H9 (cell line): ENCODE measurements at regions not wholly inside any gene's neighbourhood (a gene's known extent, or its start where the extent isn't known, plus 50 kb on each side); places are given as distances from the start of the nearest gene placed in this dataset.
A peak's percentile ranks its signal among the peaks of the same experiment; 100 is the strongest.

ENCODE experiments used
- DNase-seq: peaks from one replicate; pipeline ENCODE4 v3.0.0-alpha.2; 2017
- H2AFZ ChIP-seq: one replicate; pipeline ENCODE4 v1.6.1; 2013; ENCODE audit warnings: mild to moderate bottlenecking, low read length, control low read depth, moderate library complexity
- H2AK5ac ChIP-seq: 2 replicates; pipeline ENCODE4 v1.6.1; 2013; ENCODE audit warnings: low read length, control low read depth, mixed read lengths; ENCODE audit not compliant: insufficient read length
- H2BK120ac ChIP-seq: one replicate; pipeline ENCODE4 v1.6.1; 2013; ENCODE audit warnings: low read depth, mild to moderate bottlenecking, low read length, control low read depth, inconsistent platforms; ENCODE audit not compliant: poor library complexity, severe bottlenecking
- H2BK12ac ChIP-seq: 2 replicates; pipeline ENCODE4 v1.6.1; 2013; ENCODE audit warnings: low read length, control low read depth, mixed read lengths, low read depth; ENCODE audit not compliant: insufficient read length
- H2BK15ac ChIP-seq: 2 replicates; pipeline ENCODE4 v1.6.1; 2013; ENCODE audit warnings: low read depth, low read length, control low read depth
- H2BK20ac ChIP-seq: one replicate; pipeline ENCODE4 v1.6.1; 2013; ENCODE audit warnings: low read depth, mild to moderate bottlenecking, low read length, control low read depth, inconsistent platforms; ENCODE audit not compliant: poor library complexity, severe bottlenecking
- H2BK5ac ChIP-seq: 2 replicates; pipeline ENCODE4 v1.6.1; 2013; ENCODE audit warnings: low read length, control low read depth, mixed read lengths; ENCODE audit not compliant: insufficient read length
- H3K14ac ChIP-seq: 2 replicates; pipeline ENCODE4 v1.6.1; 2013; ENCODE audit warnings: low read length, control low read depth; ENCODE audit not compliant: insufficient read depth
- H3K18ac ChIP-seq: 2 replicates; pipeline ENCODE4 v1.6.1; 2013; ENCODE audit warnings: low read depth, mild to moderate bottlenecking, mixed read lengths, low read length, control low read depth; ENCODE audit not compliant: insufficient read length
- H3K23ac ChIP-seq: 2 replicates; pipeline ENCODE4 v1.6.1; 2013; ENCODE audit warnings: low read length, control low read depth, mixed read lengths, low read depth; ENCODE audit not compliant: insufficient read length
- H3K23me2 ChIP-seq: 2 replicates; pipeline ENCODE4 v1.6.1; 2013; ENCODE audit warnings: low read depth, mild to moderate bottlenecking, mixed read lengths, low read length, control low read depth; ENCODE audit not compliant: insufficient read length, poor library complexity, severe bottlenecking
- H3K27ac ChIP-seq: 2 replicates; pipeline ENCODE4 v1.5.1; 2013; ENCODE audit warnings: low read length, control low read depth, mixed read lengths, low read depth; ENCODE audit not compliant: insufficient read length
- H3K27me3 ChIP-seq: 2 replicates; pipeline ENCODE4 v1.6.1; 2013; ENCODE audit warnings: low read length, control low read depth, inconsistent platforms; ENCODE audit not compliant: insufficient read depth
- H3K4ac ChIP-seq: 2 replicates; pipeline ENCODE4 v1.6.1; 2013; ENCODE audit warnings: low read depth, mild to moderate bottlenecking, control low read depth, inconsistent platforms, low read length, moderate library complexity
- H3K4me1 ChIP-seq: 2 replicates; pipeline ENCODE4 v1.6.1; 2013; ENCODE audit warnings: low read length, control low read depth, inconsistent platforms; ENCODE audit not compliant: insufficient read depth
- H3K4me2 ChIP-seq: 2 replicates; pipeline ENCODE4 v1.6.1; 2013; ENCODE audit warnings: low read length, control low read depth, mixed read lengths; ENCODE audit not compliant: insufficient read length, insufficient read depth
- H3K56ac ChIP-seq: 2 replicates; pipeline ENCODE4 v1.6.1; 2013; ENCODE audit warnings: low read depth, mild to moderate bottlenecking, mixed read lengths, low read length, control low read depth; ENCODE audit not compliant: insufficient read length
- H3K79me1 ChIP-seq: 2 replicates; pipeline ENCODE4 v1.6.1; 2013; ENCODE audit warnings: low read depth, mild to moderate bottlenecking, moderate library complexity, low read length, control low read depth, inconsistent platforms; ENCODE audit not compliant: insufficient read depth, poor library complexity, severe bottlenecking
- H3K79me2 ChIP-seq: 2 replicates; pipeline ENCODE4 v1.6.1; 2013; ENCODE audit warnings: low read length, control low read depth, inconsistent platforms; ENCODE audit not compliant: insufficient read depth
- H3K9ac ChIP-seq: 2 replicates; pipeline ENCODE4 v1.6.1; 2013; ENCODE audit warnings: low read length, control low read depth, mixed read lengths; ENCODE audit not compliant: insufficient read length; ENCODE audit errors: extremely low read depth
- H3K9me3 ChIP-seq: one replicate; pipeline ENCODE4 v1.6.1; 2013; ENCODE audit warnings: low read depth, low read length, inconsistent platforms; ENCODE audit not compliant: control insufficient read depth
- H3T11ph ChIP-seq: one replicate; pipeline ENCODE4 v1.6.1; 2013; ENCODE audit warnings: mild to moderate bottlenecking, low read length, control low read depth, inconsistent platforms
- H4K20me1 ChIP-seq: one replicate; pipeline ENCODE4 v1.6.1; 2013; ENCODE audit not compliant: control insufficient read depth, insufficient read length, insufficient read depth
- H4K5ac ChIP-seq: 2 replicates; pipeline ENCODE4 v1.6.1; 2013; ENCODE audit warnings: low read depth, mild to moderate bottlenecking, mixed read lengths, low read length, control low read depth; ENCODE audit not compliant: insufficient read length
- H4K8ac ChIP-seq: replicated peaks from 2 replicates; pipeline ENCODE4 v1.6.1; 2013; ENCODE audit warnings: low read length, control low read depth, mixed read lengths, low read depth; ENCODE audit not compliant: insufficient read length
- H4K91ac ChIP-seq: 2 replicates; pipeline ENCODE4 v1.6.1; 2013; ENCODE audit warnings: low read depth, mild to moderate bottlenecking, moderate library complexity, mixed read lengths, low read length, control low read depth; ENCODE audit not compliant: insufficient read length
- H3K27ac Mint-ChIP-seq, 3 experiments: 2 replicates in 2 of 3; 3 replicates in 1 of 3; pipeline ENCODE4 v1.8.0; 2020 to 2021; ENCODE audit warnings: mixed read lengths in 3 of 3, mild to moderate bottlenecking in 1 of 3, moderate library complexity in 1 of 3
- H3K27me3 Mint-ChIP-seq: 2 replicates; pipeline ENCODE4 v1.8.0; 2021; ENCODE audit warnings: low read depth, mild to moderate bottlenecking, moderate library complexity, mixed read lengths
- H3K36me3 Mint-ChIP-seq, 3 experiments: 2 replicates in 2 of 3; 3 replicates in 1 of 3; pipeline ENCODE4 v1.8.0; 2020 to 2021; ENCODE audit warnings: low read depth in 3 of 3, mixed read lengths in 3 of 3; ENCODE audit not compliant: insufficient read depth in 1 of 3
- H3K4me1 Mint-ChIP-seq, 2 experiments: 2 replicates each; pipeline ENCODE4 v1.8.0; 2020; ENCODE audit warnings: mixed read lengths in 2 of 2
- H3K4me3 Mint-ChIP-seq, 2 experiments: 2 replicates in 1 of 2; 3 replicates in 1 of 2; pipeline ENCODE4 v1.8.0; 2020 to 2021; ENCODE audit warnings: mild to moderate bottlenecking in 2 of 2, mixed read lengths in 2 of 2, moderate library complexity in 1 of 2
- H3K9me3 Mint-ChIP-seq, 2 experiments: 2 replicates in 1 of 2; 3 replicates in 1 of 2; pipeline ENCODE4 v1.8.0; 2020; ENCODE audit warnings: mild to moderate bottlenecking in 2 of 2, mixed read lengths in 2 of 2, moderate library complexity in 1 of 2
- CTCF ChIP-seq: fragments of 200-600 bp; sonication (generic); conservative IDR thresholded peaks from 3 replicates; pipeline ENCODE4 v1.8.0; 2021; ENCODE audit warnings: antibody characterized with exemption, mild to moderate bottlenecking

DNA sequence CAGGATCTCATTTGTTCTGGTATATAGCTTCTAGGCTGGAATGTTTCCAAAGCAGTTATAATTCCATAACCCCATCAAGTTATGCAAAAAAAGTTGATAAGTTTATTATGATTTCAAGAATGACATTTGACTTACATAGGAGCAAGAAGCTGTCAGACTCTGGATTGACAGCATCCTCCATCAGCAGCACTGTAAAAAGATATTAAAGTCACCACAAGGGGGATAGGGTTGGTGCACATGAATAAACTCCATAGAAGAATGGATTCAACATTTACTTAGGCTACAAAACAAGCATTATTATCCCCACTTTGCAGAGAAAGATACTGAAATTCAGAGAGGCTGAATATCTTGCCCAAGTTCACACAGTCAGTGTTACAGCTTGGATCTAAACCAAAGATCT is 208.9 kb upstream of the SLC30A5 start:
- H3K56ac ChIP-seq, result no peak overlapping the region
- no peak overlapping the region for H3T11ph ChIP-seq
- no peak overlapping the region for H2BK15ac ChIP-seq
- no peak overlapping the region for H3K23ac ChIP-seq
- TF ChIP-seq CTCF, result peak; percentile 65
- no peaks in the 10 kb centered on the region; the same call in 1 of the 2 replicates for H3K4me1 ChIP-seq
- peak overlapping the region; percentile 61 for H2BK120ac ChIP-seq
- H3K27ac ChIP-seq, result no peak overlapping the region
- DNase-seq, result no peak
- no peaks in the 10 kb centered on the region for H3K23me2 ChIP-seq
- H3K9ac ChIP-seq, result no peak overlapping the region
- no peaks in the 10 kb centered on the region for H4K20me1 ChIP-seq
- Mint-ChIP-seq H3K36me3 (peaks cover 0 to 20% (median 5%) of the 10 kb centered on the region in 3 experiments; a peak in 4 of 7 replicates), H3K4me1 (peaks cover 12% of the 10 kb centered on the region in 2 experiments), H3K27me3 (no peaks in the 10 kb centered on the region), H3K9me3 (peaks cover 12 to 16% of the 10 kb centered on the region in 2 experiments; a peak in 4 of 5 replicates), H3K4me3 (no peak overlapping the region), H3K27ac (no peak overlapping the region)
- no peak overlapping the region for H4K8ac ChIP-seq
- H3K4ac ChIP-seq, result no peak overlapping the region
- H3K27me3 ChIP-seq, result no peaks in the 10 kb centered on the region
- H4K91ac ChIP-seq, result no peak overlapping the region
- no peak overlapping the region for H2BK20ac ChIP-seq
- no peaks in the 10 kb centered on the region for H3K79me1 ChIP-seq
- no peak overlapping the region for H2AFZ ChIP-seq
- H2AK5ac ChIP-seq, result no peak overlapping the region
- no peak overlapping the region for H3K18ac ChIP-seq
- no peak overlapping the region for H3K4me2 ChIP-seq
- H4K5ac ChIP-seq, result no peak overlapping the region
- H3K79me2 ChIP-seq, result no peaks in the 10 kb centered on the region
- H3K9me3 ChIP-seq, result no peaks in the 10 kb centered on the region
- no peak overlapping the region for H2BK5ac ChIP-seq
- no peak overlapping the region for H2BK12ac ChIP-seq
- no peak overlapping the region for H3K14ac ChIP-seq
